ENCODE measurements at regions not wholly inside any gene's neighbourhood (a gene's known extent, or its start where the extent isn't known, plus 50 kb on each side); places are given as distances from the start of the nearest gene placed in this dataset.
A peak's percentile ranks its signal among the peaks of the same experiment; 100 is the strongest.

- no peak for DNase-seq
Measured at GRCh38 chr12:89181271-89181920, 170.9 kb downstream of the DUSP6 start.

DNA sequence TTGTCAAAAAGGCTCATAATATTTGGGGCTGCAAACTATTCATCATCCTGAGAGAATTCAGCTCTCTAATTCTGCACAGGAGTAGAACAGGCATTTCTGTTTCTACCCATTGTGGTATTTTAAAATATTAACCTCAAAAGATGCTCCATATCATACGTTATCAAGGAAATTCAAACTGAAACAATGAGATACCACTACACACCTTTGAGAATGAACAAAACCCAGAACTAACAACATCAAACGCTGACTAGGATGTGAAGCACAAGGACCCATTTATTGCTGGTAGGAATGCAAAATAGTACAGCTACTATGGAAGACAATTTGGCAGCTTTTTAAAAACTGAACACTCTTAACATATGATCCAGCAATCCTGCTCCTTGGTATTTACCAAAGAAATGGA lies 171.8 kb downstream of the DUSP6 start:
- DNase-seq = no peak

- no peak for DNase-seq
Measured at GRCh38 chr12:89179983-89180382, 172.3 kb downstream of the DUSP6 start.

GRCh38 chr12:89179245-89179644 lies 173.1 kb downstream of the DUSP6 start:
- DNase-seq = no peak

DNA sequence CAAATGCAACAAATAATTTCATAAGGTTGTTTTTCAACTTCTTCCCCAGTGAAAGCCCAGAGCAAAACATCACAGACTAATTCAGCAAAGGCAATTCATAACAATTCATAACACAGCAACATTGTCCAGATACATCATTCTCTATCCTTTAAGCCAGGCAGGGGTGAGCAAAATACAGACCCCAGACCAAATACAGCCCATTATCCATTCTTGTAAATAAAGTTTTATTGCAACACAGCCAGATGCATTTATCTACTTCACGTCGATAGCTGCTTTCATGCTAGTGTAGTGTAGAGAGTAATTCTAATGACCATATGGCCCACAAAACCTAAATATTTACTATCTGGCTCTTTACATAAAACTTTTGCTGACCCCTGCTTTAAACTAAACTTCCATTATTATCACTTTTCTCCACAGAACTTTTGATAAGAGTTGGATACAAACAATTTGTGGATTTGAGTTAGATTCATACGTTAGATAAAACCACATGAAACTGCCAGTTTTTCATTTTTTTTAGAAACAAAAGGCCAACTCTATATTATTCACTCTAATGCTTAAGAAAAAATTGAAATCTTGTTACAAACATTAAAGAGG lies 174.4 kb downstream of the DUSP6 start:
- DNase-seq = no peak

GRCh38 chr12:89176676-89177075 lies 175.6 kb downstream of the DUSP6 start:
- no peak for DNase-seq

GRCh38 chr12:89173678-89174077 lies 178.6 kb downstream of the DUSP6 start:
- DNase-seq = no peak

GRCh38 chr12:89173096-89173495 lies 179.2 kb downstream of the DUSP6 start:
- DNase-seq = no peak

- DNase-seq = no peak
Measured at GRCh38 chr12:89172224-89172623, 180.1 kb downstream of the DUSP6 start.

DNA sequence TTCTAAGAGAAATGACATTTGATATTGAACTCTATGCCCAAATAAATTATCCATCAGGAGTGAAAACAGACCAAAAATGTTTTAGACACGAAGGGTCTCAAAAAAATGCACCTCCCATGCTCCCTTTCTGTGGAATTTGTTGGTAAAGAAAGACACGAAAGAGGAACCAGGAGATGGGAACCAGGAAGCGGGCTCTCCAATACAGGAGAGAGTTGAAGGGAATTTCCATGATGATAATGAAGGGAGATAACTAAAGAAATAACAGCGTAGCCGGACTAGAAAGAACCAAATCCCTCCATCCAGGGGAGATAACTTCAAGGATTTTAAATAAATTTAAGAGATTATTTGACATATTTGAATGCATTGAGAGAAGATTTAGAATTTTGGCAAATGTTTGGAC lies 183.0 kb downstream of the DUSP6 start:
- DNase-seq = no peak

GRCh38 chr12:89167986-89168385 lies 184.3 kb downstream of the DUSP6 start:
- no peak for DNase-seq

DNA sequence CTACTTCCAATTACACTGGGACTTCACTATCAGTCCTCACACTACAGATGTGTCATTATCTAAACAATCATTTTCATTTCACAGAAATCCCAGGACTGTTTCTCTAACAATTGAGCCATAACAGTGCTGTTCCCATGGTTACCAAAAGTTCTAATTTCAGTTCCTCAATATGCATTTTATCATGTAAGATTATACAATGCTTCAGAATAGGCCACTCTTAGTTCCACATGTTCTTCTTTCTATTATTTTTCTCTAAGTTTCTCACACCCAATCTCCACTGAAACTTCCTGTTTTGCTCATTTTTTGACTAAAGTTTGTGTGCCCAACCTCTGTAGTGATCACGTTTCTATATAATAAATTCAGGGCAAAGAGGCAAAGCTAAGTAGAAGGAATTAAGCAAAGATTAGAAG lies 185.8 kb downstream of the DUSP6 start:
- DNase-seq = peak; percentile 29

GRCh38 chr12:89166121-89166520 lies 186.2 kb downstream of the DUSP6 start:
- no peak for DNase-seq

- DNase-seq = no peak
Measured at GRCh38 chr12:89165703-89166102, 186.6 kb downstream of the DUSP6 start.

DNA sequence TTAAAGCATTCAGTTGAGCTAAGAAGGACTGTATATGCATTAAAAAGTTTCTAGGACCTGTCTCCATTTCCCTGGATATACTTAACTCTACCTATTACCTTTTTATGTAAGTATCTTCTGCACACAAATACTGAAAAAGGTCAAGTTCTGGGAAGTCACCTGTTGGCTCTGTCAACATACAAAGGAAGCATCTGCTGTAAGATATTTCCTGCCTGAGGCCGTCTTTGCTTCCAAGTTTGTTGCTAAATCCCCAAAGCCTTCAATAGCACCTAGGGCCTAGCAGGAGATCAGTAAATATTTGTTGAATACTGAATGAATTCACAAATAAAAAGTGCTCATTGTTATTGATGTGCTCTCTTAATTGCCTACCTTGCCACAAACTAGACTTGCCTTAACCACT lies 188.4 kb downstream of the DUSP6 start:
- no peak for DNase-seq

DNA sequence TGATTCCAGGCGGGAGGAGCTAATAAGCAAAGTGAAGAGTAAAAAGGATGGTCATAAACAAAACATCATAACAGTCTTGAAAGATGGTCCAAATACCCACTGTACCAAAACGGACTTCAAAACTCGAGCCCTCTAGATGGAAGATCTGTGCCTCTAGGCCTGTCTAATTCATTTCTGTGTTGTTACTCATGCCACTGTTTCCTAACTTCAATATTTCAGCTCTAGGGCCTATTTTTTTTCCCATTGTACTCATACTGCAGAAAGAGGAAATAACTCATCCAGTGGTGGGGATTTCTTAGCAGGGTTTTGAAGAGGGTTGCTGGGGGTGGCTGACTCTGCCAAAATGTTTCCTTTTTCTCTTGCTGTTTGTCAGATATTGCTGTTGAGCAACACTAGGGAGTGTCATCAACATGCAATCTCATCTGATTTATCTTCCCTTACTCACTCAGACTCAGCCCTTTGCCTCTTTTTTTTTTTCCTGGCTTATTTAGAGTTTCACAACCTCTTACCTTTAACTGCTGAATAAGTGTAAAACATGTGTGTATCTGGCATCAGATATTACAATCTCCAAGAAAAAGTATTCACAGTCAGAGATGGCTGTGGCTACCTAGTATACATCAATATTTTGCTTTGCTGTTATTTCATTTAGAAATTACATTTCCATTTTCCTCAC lies 189.6 kb downstream of the DUSP6 start:
- peak; percentile 40 for DNase-seq

- DNase-seq = no peak
Measured at GRCh38 chr12:89161557-89161956, 190.7 kb downstream of the DUSP6 start.

DNA sequence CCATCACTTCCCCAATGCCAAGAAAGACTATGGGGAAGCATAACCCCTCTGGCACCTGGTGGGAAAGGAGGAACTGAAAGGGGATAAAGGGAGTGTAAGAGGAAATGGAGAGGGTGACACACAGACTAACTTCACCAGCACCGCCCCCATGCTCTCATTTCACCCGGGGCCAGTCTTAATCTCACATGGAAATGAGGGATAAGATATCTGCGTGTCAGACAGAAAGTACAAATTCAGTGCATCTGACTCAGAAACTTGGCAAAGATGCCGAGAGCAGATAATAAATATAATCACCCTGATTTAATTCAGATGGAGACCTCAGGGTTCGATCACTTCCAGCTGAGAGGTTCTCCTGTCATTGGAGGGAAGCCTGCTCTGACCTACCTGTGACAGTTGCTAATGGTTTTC lies 191.6 kb downstream of the DUSP6 start:
- DNase-seq = peak; percentile 17

- no peak for DNase-seq
Measured at GRCh38 chr12:89157413-89157812, 194.9 kb downstream of the DUSP6 start.

DNA sequence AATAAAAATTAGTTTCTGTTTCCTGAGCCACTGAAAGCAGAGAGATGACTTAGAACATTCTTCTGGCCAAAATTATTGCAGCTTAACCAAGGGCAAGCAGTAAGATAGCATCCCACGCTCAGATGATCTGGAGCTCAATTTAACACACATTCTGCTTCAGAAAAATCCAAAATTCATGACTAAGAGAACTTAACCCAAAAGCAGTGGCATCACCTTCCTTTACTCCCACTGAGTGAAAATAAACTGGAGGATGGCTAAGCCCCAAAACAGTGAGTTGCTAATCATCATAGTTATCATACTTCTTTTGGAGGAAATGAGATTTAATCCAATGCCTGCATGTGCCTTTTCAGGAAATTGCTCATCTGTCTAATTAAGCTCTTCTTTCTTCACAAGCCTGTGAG lies 195.4 kb downstream of the DUSP6 start:
- no peak for DNase-seq

- no peak for DNase-seq
Measured at GRCh38 chr12:89156340-89156739, 196.0 kb downstream of the DUSP6 start.

- DNase-seq = no peak
Measured at GRCh38 chr12:89155826-89156225, 196.5 kb downstream of the DUSP6 start.

- no peak for DNase-seq
Measured at GRCh38 chr12:89154743-89155499, 197.4 kb downstream of the DUSP6 start.

DNA sequence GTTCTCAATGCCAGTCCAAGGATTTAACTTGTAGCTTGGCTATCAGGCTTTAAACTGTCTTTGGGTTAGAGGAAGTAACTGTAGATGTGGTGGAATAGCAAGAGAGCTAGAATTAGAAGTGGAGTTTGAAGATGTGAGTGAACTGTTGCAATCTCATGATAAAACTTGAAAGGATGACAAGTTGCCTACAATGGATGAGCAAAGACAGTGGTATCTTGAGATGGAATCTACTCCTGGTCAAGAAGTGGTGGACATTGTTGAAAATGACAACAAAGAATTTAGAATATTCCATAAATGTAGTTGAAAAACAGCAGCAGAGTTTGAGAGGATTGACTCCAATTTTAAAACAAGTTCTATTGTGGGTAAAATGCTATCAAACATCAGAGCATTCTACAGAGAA lies 199.0 kb downstream of the DUSP6 start:
- no peak for DNase-seq
